ENCODE measurements at regions not wholly inside any gene's neighbourhood (a gene's known extent, or its start where the extent isn't known, plus 50 kb on each side); places are given as distances from the start of the nearest gene placed in this dataset.
"Not testable (repeated sequence)": the region's sequence is repeated elsewhere in the genome, so short reads cannot be mapped to it uniquely, and the experiment has no call there.

DNA sequence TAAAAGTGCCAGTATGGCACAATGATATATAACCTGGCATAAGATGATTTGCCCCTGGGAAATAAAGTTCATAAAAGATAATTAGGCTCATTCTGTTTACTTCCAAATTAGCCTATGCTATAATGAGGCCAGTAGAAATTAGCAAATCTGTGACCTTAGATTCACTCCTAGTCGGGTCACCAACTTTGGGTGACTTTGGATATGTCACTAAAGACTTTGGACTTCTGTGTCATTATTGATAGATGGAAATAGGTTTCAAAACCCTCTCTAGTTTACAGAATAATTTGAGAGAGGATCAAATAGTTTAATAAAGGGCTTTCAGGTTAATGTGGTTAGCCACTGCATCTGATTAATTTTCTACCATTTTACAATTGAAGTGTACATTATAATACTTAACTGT is 1869.3 kb upstream of the FLRT2 start:
- DNase-seq = no peak

DNA sequence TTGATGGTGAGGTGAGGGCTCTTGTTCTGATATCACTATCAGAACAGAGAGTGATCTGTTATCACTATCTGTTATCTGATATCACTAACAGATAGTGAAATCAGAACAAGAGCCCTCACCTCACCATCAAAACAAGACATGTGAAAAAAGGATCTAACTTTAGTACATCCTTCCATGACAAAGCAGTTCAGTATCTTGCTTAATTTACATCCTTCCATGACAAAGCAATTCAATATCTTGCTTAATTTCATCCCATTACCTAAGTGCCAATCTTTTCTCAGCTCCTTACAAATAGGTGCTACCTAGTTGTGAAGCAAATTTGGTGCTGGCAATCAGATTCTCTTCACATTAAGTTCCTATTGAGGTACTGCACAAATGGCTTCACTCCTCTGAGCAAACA is 1865.6 kb upstream of the FLRT2 start:
- DNase-seq = no peak

DNA sequence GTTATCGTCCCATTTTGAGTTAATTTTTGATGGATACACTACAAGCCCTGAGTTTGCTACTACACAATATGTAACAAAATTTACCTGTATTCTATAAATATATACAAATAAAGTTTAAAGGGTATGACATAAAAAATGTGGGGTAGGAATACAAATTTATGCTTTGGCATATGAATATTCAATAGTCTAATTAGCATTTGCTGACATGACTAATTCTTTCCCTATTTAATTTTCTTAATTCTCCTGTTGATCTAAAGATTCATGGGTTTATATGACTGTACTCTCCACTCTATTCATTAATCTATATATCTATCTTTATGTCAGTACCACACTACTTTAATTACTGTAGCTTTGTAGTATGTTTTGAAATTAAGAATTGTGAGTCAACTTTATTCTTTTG is 1840.7 kb upstream of the FLRT2 start:
- no peak for DNase-seq

DNA sequence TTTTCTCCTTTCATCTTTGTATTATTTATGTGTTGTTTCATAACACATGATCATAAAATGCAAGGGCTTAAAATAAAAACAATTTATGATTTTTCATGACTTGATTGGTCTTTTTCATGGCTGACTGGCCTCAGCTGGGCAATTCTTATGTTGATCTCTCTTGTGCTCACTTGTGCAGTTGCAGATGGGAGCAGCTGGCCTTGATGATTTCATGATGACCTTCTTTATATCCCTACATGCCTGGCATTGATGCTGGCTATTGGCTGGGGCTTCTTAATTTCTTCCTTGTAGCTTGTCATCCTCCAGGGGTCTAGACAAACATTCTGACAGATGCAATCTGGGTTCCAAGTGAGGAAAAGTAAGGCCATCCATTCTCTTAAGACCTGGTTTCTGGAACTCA is 1832.8 kb upstream of the FLRT2 start:
- DNase-seq = no peak

DNA sequence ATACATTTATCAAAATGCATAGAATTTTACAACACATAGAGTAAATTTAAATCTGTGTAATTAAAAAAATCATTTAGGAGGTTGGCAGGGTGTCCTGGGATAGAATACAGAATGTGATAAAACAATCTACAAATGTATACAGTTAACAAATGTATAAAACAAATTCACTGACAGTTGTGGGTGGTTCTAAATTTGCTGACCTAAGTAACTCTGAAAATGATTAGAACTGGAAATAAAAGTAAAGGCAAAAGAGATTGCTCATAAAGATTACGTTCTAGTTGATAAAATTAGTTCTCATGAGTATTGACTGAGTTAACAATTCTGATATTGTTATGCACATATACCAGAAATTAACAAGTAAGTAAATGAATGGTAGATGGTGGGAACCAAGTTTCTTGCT is 1827.3 kb upstream of the FLRT2 start:
- no peak for DNase-seq

DNA sequence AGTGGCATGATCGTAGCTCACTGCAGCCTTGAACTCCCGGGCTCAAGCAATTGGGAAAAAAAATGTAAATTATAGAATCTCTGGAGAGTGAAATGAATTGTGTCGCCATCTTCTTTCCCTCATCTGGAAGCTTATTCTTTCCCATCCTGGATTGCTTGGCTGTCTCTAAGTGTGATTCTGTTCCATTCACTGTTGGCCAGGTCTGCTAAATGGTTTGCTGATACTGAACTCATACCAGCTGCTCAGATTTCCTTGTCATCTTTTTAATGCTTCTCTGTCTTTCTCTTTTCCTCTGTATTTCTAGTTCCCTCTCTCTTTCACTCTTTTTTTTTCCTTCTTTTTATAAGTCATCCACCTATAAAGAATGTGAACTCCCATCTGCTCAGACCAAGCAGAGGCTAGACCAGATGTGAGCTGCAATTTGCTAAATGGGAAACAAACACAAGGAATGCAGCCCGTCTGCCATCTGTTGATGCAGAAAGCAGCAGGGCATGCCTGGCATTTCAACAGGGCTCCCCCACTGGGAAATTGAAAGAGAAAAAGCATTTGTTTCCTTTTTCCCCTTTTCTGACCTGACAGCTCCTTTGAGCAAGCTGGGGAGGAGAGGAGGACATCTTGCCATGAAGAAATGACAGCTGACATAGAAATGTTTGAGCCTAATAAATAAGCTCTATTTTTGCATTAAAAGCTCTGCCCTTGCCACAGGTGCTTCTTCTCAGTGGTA is 1823.6 kb upstream of the FLRT2 start:
- DNase-seq = no peak

DNA sequence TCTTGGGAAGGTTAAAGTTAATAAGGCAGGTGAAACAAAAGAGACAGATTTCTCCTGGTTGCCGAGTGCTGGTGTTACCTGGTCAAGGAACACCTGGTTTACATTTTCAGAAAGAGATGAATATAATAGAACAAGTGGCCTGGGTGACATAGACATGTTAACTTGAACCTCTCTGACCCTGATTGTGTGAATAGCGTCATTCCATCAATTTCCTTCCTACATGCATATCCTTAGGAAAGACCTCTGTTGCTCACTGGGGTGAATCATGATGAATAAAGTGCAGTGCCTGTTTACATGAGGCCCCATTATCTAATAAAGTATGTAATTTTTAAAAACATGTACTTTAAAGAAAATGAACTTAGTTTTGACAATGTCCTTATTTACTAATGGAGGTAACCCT is 1822.9 kb upstream of the FLRT2 start:
- DNase-seq = no peak

DNA sequence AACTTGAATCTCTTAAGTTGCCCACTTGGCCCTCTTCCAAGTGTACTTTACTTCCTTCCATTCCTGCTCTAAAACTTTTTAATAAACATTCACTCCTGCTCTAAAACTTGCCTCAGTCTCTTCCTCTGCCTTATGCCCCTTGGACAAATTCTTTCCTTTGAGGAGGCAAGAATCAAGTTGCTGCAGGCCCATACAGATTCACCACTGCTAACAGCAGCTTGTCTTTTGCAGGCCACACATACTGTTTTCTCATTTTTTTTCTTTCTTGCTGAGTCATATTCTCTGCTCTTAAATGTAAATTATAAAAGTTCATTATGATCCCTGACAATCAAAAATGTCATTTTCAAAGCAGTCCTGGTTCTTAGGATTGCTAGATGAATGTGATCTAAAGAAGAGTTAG is 1820.8 kb upstream of the FLRT2 start:
- no peak for DNase-seq

DNA sequence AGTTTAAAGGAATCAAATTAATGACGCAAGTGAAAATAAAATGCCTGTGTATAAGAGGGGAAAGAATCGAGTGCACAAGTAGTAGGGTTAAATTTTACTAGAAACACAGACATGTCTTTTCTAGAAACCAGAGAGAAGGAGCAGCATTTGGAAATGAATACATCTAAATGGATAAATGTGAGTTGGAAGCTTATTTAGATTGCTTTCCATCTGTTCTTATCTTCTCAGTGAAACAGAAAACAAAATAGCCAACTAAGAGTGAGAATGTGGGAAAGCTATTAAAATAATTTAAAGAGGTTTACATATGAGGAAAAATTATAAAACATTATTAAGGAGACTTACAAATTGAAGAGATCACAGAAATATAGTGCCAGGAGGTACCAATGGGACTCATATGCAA is 1818.9 kb upstream of the FLRT2 start:
- no peak for DNase-seq

DNA sequence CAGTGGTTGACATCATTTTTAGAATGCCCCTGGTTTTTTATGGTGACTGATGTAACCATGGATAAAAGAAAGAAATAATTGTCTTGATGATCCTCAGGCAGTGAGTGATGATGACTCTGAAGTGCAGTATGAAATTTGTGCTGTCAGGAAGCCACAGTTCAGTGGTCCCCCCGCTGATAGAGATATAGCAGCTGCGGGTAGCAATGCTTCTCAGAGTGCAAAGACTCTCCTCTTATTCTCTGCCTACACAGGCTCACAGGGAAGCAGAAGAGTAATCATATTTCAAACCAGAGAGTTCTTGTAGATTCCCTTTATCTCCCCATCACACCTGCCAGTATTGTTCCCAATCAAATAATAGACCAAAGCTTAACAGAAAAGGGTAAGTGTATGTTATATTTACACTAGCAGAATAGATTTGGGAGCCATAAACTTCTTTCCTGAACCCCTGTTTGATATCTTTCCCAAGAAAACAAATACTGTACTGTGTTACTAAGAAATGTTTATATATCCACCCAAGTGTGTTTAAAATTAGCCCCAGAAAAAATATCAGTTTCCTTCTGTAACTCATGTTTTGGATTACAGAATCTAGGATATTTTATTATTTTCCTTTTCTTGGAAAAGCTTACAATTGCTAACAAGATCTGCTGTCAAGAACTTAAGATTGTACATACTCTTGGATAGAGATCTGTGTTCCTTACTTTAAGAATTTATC is 1817.4 kb upstream of the FLRT2 start:
- no peak for DNase-seq

DNA sequence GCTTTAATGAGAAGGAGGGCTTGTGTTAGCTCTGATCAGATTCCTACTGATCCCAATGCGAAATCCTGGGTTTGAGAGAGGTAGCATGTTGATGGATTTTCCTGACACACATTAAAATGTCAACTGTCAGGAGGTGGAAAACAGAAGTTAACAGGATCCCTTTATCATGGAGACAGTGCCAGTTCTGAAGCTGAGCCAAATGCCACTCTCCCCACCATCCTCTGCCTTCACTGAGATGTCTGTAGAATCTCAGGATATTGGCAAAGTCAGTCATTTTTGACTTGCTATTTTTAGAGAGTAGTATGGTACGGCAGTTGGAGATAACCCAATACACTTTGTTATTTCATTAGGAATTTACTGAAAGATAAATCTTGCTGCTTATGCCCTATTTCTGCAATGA is 1816.2 kb upstream of the FLRT2 start:
- no peak for DNase-seq

DNA sequence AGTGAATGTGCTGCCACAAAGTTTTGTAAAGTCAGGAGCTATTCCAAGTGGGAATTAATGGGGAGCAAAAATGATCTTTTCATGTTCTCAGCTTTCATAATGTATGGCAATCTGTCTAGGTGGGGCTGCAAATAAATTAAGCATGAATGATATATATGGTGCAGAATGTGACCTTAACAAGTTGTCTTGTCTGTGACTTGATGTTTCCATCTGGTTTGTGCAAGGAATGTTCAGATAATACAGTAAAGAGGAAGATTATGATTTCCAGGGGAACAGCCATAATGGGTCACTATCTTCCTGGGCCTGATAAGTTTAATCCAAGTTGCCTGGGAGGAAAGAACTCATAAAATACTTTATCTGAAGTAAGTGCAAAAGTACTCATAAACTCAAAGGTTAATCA is 1815.8 kb upstream of the FLRT2 start:
- DNase-seq = no peak

DNA sequence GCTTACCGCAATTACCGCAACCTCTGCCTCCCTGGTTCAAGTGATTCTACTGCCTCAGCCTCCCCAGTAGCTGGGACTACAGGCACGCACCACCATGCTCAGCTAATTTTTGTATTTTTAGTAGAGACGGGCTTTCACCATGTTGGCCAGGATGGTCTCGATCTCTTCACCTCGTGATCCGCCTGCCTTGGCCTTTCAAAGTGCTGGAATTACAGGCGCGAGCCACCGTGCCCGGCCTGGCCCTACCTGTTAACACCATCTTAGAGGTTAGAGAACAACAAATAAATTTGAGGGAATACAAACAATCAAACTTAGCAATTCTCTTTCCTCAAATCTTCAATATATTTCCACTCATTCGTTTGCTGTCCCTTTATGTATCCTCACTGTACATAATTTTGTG is 1810.5 kb upstream of the FLRT2 start:
- not testable (repeated sequence) for DNase-seq

DNA sequence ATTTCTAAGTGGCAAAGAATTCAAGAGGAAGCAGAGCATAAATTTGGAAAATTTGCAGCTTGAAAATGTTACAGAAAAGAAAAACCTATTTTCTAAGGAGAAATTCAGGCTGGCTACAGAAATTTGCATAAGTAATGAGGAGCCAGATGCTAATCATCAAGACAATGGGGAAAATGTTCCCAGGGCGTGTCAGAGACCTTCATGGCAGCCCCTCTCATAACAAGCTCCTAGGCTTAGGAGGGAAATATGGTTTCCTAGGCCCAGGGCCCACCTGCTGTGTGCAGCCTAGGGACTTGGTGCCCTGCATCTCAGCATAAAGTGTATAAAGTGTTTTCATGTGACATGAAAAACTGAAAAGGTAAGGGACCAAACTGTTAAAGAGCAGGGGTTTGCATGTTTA is 1796.3 kb upstream of the FLRT2 start:
- DNase-seq = no peak

DNA sequence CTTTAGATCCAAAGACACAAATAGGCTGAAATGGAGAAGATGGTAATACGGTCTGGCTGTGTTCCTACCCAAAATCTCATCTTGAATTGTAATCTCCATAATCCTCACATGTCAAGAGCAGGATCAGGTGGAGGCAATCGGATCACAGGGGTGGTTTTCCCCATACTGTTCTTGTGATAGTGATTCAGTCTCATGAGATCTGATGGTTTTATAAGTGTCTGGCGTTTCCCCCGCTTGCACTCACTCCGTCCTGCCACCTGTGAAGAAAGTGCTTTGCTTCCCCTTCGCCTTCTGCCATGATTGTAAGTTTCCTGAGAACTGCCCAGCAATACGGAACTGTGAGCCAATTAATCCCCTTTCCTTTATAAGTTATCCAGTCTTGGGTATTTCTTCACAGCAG is 1795.5 kb upstream of the FLRT2 start:
- no peak for DNase-seq

DNA sequence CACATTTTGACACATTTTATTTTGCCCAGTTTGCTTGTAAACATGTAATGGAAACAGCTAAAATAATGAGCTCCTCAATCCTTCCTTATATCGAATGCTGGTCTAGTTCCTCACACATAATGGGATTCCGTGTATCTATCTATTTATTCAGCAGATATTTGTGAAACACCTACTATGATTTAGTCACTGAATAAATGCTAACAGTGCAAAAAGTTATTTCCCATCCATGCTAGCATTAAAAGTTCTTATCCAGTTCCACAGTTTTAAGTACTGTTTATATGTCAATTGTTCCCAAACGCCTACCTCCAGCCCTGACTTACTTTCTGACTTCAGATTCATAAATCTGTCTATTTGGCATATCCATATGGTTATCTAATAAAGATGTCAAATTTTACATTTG is 1788.7 kb upstream of the FLRT2 start:
- DNase-seq = no peak

DNA sequence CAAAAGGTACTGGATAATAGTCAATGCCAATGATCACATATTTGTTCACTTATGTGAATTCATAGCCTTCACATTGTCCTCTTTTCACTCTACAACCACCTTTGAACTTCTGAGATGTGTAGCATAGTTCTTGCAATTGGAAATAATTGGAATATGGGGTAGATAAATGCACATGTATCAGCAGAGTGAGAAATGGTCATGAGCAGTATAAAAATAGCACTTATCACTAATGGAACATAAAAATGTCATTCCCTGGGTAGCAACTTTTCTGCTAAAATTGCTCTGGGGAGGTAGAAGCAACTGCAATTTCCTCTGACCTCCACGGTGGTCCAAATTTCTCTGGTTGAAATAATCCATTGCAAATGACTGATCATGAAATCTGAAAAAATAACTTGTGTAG is 1785.7 kb upstream of the FLRT2 start:
- no peak for DNase-seq

DNA sequence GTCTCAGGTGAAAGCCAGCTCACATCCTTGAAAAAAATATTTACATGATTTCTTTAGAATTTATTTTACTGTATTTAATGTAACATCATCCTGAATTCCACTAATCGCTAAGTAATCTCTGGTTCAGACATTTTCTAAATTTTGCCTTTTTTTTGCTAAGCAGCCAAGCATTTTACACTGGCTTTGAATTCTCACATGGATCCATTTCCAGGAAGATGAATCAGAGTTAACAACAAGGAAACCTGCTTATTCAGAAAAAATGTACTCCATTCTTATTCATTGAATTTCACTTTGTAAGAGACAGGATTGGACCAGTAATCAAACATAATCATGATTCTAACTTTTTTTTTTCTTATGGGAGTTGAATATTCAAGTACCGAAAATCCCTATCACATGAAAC is 1785.1 kb upstream of the FLRT2 start:
- DNase-seq = no peak

DNA sequence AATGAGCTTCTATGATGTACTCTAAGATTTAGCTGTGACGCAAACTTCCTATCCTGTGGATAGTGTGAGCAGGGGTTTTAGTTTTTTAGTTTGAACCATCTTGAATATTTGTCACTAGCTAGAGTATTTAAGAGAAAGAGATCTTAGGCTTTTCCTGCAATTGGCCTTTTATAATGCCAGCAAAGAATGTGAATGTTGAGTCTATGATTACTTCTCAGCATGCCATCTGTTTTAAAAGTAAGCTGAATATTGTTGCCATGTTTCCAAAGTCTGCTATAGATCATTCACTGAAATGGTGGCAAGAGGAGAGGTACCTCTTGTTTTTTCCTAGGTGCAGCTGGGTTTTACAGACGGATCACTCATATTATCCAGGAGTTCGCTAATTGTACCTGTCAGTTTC is 1783.6 kb upstream of the FLRT2 start:
- no peak for DNase-seq

DNA sequence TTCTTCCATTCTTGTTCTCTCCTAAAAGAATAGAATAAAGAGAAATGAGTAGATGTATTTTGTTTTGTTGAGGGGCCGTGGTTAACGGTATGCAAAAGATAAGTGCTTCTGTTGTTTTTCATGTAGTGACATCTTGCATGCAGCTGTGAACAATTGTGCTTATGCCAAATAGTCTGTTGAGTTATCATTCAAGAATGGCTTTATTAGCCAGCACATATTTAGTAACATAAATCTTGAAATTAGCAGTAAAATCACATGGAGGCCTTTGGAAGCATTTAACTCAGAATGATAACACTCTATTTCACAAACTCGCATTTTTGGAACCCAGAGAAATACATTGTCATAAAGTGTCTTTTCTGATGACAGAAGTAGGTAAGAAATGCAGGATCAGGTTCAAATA is 1772.0 kb upstream of the FLRT2 start:
- DNase-seq = no peak

DNA sequence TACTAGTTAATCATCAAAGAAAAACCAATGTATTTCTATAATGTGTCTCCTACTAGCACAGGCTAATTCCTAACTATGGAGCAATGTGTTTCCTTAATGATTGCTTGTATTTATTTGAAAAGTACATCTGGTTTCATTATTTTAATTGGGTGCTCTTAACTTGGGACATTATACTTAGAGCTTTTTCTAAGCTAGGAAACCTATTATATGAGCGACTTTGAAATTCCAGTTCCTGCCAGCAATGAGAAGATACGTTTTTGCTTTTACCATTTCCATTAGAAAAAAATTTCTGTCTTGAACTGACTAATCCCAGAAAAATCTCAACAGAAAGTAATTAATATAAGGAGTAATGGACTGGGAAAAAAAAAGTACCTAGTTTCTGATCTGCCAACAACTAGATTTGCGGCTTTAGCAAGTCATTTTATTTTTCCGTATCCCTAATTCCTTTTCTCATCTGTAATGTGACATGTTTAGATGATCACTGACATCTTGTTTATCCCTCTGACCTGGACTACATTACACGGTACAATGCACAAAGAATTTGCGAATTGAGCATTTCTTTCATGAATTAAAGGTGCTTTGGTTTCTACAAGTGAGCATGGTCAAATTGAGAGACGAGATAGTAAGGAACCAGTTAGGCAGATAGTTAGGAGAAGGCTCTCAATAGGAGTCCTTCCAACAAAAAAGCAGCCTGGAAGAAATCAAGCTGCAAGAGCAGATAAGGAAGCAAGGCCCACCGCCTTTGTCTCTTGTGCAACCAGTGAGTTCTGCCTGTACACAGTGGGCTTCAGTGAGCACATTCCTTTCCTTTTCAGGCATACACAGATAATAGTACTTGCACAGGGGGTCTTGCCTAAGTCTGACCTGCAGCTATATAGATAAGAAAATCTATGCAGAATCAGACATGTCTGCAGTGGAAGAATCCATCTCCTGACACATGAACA is 1765.0 kb upstream of the FLRT2 start:
- no peak for DNase-seq

DNA sequence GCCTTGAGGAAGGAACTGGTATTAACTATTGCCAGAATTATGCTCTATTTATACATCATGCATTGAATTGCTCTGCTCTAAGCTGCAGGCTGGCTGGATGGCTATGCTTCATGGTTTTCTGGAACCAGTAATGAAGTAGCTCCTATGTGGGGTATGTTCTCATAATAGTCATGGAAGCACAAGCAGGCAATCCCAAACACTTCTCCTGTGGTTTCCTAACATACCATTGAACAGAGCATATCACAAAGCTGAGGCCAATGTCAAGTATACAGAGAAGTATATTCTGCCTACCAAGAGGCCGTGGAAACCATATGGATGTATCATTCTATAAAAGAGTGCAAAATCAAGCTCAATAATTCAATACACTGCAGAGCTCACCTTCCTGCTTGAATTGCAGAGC is 1752.4 kb upstream of the FLRT2 start:
- DNase-seq = no peak

DNA sequence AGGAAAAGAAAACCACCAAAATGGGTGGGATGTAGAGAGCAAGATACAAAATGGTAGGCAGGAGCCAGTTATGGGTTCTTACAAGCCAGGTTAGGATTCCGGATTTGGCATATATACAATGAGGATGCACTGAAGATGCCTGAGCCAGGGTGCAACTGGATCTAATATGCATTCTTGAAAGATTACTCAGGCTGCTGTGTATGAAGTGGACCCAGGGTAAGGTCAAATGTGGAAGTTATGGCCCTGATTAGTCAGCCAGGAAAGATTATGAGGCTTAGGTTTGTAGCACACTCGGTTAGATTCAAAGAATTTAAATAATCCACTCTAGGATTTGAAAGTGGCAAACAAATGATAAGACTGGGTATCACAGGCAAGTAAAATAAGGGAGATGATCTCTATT is 1750.7 kb upstream of the FLRT2 start:
- DNase-seq = peak; percentile 8 to 69

DNA sequence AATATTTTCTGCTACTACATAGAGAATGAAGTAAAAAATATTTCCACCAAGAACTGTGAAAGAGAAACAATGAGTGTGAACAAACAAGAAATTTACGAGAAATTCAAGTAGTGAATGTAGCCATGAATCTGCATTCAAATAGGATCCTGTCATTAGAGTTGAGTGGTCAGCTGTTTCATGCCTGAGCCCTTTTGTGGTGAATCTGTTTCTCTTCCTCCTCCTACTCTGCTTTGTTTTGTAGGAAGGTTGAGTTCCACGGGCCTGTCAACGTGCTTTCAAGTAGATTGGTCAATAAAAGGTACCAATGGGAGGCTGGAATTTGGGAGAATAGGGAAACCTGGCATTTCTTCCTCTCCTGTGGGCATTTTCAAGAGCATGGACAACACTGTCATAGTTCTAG is 1749.6 kb upstream of the FLRT2 start:
- no peak for DNase-seq

Data from SW 1271 (cell line).